IMR-90 (cell line): ENCODE measurements at regions not wholly inside any gene's neighbourhood (a gene's known extent, or its start where the extent isn't known, plus 50 kb on each side); places are given as distances from the start of the nearest gene placed in this dataset.

Experiments
- BHLHE40 ChIP-seq: fragments of 150-350 bp; IDR thresholded peaks from 2 replicates; pipeline ENCODE4 v1.6.1; 2016; ENCODE audit warnings: mild to moderate bottlenecking, low read depth, low read length
- CEBPB ChIP-seq: IDR thresholded peaks from 2 replicates; pipeline ENCODE4 v1.6.1; 2012; ENCODE audit warnings: low read depth, low read length, improper control_type of control experiment
- FOS ChIP-seq: fragments of 150-350 bp; IDR thresholded peaks from 2 replicates; pipeline ENCODE4 v1.6.1; 2016; ENCODE audit warnings: low read depth, low read length
- MAZ ChIP-seq: IDR thresholded peaks from 2 replicates; pipeline ENCODE4 v1.6.1; 2012; ENCODE audit warnings: low read depth, mild to moderate bottlenecking, low read length, improper control_type of control experiment, moderate library complexity, borderline replicate concordance
- POLR2A ChIP-seq: IDR thresholded peaks from 2 replicates; pipeline ENCODE4 v1.6.1; 2012; ENCODE audit warnings: mild to moderate bottlenecking, low read depth, low read length
- RAD21 ChIP-seq: IDR thresholded peaks from 2 replicates; pipeline ENCODE4 v1.6.1; 2012; ENCODE audit warnings: low read length, improper control_type of control experiment
- RCOR1 ChIP-seq: IDR thresholded peaks from 2 replicates; pipeline ENCODE4 v1.6.1; 2012; ENCODE audit warnings: mild to moderate bottlenecking, low read length, improper control_type of control experiment; ENCODE audit not compliant: insufficient replicate concordance
- RFX5 ChIP-seq: IDR thresholded peaks from 2 replicates; pipeline ENCODE4 v1.8.0; 2012; ENCODE audit warnings: low read depth, mild to moderate bottlenecking, low read length, moderate library complexity
- SMC3 ChIP-seq: fragments of 150-350 bp; IDR thresholded peaks from 2 replicates; pipeline ENCODE4 v1.6.1; 2016; ENCODE audit warnings: low read depth, mild to moderate bottlenecking, antibody characterized with exemption, low read length, moderate library complexity
- USF2 ChIP-seq: fragments of 150-350 bp; IDR thresholded peaks from 2 replicates; pipeline ENCODE4 v1.6.1; 2017; ENCODE audit warnings: mild to moderate bottlenecking, antibody characterized with exemption, low read length, low read depth
- TF ChIP-seq, protein P1 (sequence below): conservative IDR thresholded peaks from 2 replicates; pipeline ENCODE4 v1.5.1; 2012; ENCODE audit warnings: mild to moderate bottlenecking, low read depth, low read length, improper control_type of control experiment

GRCh38 chr11:116422556-116422955 is 350.2 kb downstream of the BUD13 start:
- TF ChIP-seq, protein P1, sequence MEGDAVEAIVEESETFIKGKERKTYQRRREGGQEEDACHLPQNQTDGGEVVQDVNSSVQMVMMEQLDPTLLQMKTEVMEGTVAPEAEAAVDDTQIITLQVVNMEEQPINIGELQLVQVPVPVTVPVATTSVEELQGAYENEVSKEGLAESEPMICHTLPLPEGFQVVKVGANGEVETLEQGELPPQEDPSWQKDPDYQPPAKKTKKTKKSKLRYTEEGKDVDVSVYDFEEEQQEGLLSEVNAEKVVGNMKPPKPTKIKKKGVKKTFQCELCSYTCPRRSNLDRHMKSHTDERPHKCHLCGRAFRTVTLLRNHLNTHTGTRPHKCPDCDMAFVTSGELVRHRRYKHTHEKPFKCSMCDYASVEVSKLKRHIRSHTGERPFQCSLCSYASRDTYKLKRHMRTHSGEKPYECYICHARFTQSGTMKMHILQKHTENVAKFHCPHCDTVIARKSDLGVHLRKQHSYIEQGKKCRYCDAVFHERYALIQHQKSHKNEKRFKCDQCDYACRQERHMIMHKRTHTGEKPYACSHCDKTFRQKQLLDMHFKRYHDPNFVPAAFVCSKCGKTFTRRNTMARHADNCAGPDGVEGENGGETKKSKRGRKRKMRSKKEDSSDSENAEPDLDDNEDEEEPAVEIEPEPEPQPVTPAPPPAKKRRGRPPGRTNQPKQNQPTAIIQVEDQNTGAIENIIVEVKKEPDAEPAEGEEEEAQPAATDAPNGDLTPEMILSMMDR = no peak
- TF ChIP-seq FOS (no peak), RAD21 (no peak), POLR2A (no peak), RFX5 (no peak), SMC3 (no peak), USF2 (no peak), RCOR1 (no peak), BHLHE40 (no peak), CEBPB (no peak), MAZ (no peak)
